ENCODE measurements at regions not wholly inside any gene's neighbourhood (a gene's known extent, or its start where the extent isn't known, plus 50 kb on each side); places are given as distances from the start of the nearest gene placed in this dataset.

- TF ChIP-seq CTCF (IDR thresholded peaks at IDR 0.05) = no peak
- no peak for TF ChIP-seq POLR2AphosphoS5 (IDR thresholded peaks at IDR 0.05)
- no peak for TF ChIP-seq POLR2A (IDR thresholded peaks at IDR 0.05)
Measured at GRCh38 chr17:34725008-34725407, 145.6 kb downstream of the TMEM132E start.

Measured in breast epithelium (tissue), 3 donors.